ENCODE measurements at regions not wholly inside any gene's neighbourhood (a gene's known extent, or its start where the extent isn't known, plus 50 kb on each side); places are given as distances from the start of the nearest gene placed in this dataset.

DNA sequence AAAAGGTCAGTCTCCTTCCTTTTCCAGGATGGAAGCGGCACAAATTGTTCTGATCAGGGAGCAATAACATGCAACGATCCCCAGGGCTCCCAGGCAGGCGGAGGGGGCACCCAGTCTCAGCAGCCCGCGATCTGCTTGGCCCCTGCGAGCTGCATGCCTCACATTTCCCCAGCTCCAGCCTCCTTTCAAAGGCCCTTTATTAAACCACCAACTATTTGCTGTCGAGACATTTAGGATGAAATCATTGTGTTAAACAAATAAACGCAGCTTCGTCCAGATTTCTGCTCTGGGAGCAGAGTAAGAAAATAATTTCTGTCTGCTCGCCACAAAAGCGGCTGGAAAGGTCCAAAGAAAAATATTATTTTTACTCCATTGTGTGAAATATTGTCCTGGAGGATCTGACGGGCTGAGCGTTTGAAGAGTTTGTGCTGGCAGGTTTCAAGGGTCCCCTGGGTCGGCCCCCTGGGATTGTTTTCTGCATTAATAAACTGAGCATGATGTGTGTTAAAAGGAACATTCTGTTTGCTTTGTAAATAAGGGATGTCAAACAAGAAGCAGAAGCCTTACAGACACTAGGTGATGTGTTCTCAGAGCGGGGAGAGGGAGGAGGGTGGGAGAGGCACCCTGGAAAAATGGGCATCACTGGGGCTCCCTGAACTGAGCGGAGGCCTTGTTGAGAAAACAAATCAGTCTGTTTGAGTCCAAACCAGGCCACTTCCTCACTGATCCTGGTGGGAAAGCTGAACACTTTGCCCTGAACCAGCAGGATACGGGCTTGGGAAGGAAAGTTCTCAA, 110.1 kb downstream of the FOXD1 start:
- DNase-seq = peak; percentile 77

DNA sequence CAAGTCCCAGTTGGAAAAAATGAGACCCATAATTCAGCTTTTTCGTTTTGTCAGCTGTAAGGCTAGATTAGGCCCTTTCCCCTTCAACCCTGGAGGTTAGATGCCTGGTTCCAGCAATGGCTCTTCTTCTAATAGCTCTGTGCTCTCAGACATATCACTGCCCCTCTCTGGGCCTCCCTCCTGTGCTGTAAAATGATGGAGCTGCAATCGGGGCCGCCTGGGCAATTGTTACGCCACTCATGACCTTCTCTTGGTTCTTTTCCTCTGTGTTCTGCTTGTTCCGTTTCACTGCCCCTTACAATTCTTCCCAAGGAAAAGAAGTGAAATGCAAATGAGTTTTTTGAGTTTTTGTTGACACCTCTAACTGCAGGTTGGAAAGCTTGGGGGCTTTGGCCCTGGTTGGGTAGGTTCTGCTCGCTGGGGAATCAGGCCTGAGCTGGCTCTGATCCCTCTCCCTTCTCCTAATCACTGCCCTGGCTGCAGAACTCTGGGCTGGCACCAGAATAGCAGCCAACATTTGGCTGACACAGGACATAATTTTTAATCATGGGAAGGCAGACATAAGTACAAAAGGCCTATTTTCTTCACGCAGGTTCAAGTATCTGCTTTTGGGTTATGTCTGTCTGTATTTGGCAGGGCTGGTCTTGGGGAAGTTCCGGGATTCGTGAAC, 110.9 kb downstream of the FOXD1 start:
- DNase-seq = no peak

DNA sequence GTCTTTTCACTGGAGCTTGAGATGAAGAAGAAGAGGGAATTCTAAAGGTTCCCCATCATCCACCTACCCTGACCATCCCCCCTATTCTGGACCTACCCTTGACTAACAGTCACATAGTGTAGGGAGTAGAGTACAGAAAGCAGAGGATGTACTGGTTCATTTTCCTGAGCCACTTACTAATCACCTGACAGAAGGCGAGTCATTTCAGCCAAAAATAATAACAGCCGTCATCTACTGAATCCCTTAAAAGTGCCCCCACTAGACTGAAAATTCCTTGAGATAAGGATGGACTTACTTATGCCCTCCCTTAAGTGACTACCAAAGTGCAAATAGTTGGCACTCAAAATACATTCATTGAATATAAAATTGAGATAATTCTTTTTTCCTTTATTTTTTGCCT, 112.2 kb downstream of the FOXD1 start:
- DNase-seq = peak; percentile 33

DNA sequence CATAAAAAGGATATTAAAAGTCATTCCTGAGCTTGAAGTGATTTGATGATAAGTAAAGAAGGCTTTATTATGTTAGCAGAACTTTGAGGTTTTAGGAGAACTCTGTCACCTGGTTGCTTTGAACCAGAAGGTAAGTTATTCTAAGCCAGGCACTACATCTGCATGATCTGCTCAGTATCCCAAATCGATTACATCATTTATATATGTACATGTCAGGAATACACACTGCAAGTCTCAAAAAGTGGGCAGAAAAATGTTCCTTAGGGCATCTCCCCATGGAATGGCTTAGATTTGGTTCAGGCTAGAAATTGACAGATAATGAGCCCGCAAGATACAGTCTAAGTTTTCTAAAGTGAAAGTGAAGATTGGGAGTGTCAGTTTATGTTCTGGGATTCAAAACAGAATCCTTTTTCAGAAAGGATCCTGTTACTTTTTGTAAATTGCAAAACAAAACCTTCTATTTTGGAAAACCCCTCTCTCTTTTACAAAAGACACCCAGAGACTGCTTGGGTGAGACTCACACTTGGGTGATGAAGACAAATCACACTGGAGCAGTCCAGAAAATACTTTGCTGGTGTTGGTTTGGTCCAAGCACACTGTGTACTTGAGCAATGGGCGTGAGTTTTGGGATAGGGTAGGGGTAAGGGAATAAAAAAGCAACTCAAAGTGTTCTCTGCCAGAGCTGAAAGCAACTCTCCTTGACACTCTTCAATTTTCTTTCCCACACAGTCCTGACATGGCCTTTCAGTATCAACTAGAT, 114.5 kb downstream of the FOXD1 start:
- DNase-seq = no peak

DNA sequence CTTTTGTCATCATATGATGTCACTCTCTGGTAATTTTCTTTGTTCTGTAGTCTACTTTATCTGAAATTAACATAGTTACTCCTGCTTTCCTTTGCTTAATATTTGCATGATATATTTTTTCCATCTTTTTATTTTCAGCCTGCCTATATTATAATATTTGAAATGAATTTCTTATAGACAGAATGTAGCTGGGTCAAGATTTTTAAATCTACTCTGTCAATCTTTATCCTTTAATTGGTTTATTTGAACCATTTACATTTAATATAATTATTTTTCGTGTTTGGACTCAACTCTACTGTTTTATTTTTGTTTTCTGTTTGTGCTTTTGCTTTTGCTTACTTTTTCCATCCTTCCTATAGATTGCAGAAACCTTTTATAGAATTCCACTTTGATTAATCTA, 118.0 kb downstream of the FOXD1 start:
- no peak for DNase-seq

DNA sequence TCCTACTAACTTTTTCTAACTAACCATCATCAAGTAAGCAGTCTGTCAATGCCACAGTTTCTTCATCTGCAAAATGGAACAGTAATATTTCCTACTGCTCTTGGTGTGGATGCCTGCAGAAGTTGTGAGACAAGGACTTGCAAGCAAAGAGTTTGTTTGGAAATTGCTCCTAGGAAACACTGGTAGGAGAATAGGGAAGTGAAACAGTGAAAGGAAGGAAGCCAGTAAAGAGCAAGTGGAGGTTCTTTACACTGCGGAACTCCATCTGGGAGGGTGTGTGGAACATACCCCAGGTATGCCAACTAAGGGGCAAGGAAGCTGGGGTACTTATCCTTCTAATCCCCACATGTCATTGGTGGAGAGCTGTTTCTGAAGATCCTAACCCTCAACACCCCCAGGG, 119.9 kb downstream of the FOXD1 start:
- no peak for DNase-seq

DNA sequence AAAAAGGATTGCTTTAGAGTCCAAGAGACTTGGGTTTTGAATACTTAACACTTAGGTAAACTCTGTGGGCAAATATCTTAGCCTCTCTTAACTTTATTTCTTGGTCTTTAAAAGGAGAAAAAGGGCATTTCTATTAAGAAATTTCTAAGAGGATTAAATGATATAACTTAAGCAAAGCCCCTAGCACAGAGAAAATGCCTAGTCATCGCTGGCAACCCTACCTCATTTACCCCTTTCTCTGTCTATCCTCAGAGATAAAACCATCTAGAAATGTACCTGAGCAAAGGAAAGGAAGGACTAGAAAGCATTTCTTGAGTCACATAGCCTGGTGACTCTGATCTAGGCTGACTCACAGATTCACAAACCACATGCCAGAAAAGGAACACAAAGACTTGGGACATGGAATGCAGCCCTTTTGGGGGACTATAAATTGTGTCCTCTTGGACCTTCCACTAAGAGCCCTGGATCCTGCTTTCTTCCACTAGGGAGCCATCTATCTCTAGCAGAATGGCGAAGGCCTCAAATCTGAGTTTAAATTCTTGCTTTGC, 120.6 kb downstream of the FOXD1 start:
- DNase-seq = peak; percentile 75

DNA sequence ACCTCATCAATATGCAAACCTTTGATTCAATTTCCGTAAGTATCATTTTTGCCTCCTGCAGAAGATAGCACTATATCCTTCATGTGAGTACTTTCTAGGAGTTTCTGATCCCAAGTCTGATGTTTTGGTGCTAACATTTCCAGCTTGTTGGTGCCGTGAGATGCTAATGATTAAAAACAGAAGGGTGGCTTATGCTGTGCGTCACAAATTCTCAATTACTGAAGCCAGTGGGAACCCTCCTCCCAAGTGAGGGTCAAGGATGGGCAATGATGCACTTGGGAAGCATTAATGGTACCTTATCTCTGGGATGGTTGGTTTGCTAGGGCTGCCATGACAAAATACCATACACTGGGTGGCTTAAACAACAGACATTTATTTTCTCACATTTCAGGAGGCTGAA, 123.0 kb downstream of the FOXD1 start:
- peak; percentile 31 for DNase-seq

DNA sequence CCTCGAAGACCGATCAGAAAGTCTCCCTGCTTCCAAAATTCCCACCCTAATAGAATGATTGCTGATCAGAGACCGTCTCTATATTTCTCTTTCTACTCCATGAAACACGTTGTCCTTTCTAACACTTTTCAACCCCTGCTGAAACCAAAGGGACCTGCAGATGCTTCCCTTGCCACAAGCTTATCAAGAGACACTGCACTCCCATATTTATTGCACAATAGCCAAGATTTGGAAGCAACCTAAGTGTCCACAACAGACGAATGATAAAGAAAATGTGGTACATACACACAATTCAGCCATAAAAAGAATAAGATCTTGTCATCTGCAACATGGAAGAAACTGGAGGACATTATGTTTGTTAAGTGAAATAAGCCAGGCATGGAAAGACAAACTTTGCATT, 125.1 kb downstream of the FOXD1 start:
- DNase-seq = no peak

DNA sequence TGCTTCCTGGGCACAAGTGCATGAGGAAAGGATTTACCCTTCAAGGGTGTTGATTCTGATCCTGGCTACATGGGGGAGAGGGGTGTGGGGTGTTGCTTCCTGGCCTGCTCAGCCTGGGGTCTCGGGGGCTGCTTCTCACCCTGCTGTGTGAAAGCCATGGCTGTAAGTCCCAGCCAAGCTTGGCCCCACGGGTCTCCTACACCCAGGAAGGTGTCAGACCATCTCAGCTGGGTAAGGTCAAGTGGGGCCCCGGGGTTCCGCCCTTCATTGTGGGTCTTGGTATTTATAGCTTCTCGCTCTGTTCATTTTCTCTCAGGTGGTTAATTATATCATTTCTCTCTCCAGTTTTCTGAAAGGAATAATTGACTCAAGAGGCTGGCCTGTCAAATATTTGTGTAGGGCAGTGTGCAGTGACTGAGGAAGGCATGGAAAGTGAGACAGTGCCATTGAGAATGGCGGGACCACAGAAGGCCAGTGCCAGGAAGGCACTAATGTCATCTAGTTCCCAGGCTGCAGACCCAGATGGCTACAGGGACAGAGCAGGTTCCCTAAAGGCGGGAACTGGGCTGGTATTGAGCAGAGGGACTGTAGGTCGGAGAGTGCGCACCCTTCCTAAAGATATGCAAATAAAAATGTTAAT, 126.0 kb downstream of the FOXD1 start:
- DNase-seq = no peak

DNA sequence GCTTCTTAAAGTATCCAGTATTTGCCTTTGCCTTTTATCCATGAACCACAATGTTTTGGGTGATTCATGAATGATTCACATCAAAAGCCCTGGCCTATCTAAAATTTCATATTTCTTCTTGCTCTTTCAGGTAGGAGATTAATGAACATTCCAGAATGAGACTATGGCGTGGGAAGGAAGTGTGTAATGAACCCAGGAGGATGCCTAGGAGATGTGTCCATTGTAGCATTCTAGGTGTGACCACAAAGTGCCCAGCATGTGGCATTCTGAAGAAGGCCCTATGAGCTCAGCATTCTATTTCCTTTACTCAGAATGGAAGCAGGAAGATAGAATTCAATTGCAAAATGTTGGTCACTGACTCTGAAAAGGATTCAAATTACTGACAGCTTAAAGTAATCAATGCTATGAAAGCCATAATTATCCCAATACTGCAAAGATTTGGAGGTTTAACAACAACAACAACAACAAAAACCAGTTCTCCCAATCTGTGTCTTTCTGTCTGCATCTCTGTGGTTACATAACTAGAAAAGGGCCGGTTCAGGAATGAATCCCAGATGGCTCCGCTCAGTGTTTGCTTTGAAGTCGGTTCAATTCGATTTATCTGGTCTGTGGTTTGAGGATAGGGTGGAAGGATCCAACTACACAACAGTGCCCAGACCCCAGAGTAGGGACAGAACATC, 126.7 kb downstream of the FOXD1 start:
- peak; percentile 98 for DNase-seq

DNA sequence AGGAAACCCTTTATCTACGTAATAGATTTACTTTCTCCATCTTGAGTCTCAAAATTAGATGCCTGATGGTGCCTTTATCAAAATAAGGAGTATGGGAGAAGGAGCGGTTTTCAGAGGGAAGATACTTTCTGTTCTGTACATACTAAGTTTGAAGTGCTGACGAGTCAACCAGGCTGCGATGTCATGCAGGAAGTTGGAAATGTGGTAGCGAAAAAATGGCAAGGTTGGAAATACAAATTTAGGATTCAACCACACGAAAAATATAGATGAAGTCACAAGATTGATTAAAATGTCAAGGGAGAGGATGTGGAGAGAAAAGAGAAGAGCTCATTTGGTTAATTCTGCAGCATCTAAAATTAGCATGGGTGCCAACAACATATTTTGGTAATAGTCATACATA, 129.5 kb downstream of the FOXD1 start:
- peak; percentile 39 for DNase-seq

DNA sequence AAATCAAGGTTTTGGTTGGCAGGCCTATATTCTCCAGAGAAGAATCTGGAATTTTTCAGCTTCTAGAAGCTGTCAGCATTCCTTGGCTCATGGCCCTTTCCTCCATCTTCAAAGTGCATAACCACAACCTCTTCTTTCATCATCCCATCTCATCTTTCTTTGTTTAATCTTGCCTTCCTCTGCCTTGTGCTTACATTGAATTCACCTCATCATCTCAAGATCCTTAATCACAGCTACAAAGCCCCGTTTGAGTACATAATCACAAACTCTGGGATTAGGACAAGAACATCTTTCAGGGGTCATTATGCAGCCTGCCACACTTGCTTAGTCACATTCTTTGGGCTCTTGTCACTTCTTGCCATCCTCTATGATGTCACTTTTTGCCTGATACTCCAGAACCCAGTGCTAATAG, 130.3 kb downstream of the FOXD1 start:
- peak; percentile 73 for DNase-seq

DNA sequence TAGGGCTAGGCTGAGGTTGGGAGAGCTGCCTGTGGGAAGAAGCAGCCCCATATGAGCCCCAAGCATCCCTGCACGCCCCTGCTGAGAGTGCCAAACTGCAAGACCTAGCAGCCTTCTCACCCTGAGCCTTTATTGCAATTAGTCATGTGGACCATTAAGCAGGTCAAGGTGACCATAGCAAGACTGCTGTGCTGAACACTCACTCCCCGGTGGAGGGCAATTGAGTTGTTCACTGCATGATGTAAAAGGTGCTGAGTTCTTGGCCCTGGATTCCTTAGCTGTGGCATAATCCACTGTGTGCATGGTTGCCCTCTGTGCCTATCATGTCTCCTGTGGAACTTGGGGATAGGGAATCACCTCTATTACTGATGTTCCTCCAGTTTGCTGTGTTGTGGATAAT, 131.1 kb downstream of the FOXD1 start:
- no peak for DNase-seq

DNA sequence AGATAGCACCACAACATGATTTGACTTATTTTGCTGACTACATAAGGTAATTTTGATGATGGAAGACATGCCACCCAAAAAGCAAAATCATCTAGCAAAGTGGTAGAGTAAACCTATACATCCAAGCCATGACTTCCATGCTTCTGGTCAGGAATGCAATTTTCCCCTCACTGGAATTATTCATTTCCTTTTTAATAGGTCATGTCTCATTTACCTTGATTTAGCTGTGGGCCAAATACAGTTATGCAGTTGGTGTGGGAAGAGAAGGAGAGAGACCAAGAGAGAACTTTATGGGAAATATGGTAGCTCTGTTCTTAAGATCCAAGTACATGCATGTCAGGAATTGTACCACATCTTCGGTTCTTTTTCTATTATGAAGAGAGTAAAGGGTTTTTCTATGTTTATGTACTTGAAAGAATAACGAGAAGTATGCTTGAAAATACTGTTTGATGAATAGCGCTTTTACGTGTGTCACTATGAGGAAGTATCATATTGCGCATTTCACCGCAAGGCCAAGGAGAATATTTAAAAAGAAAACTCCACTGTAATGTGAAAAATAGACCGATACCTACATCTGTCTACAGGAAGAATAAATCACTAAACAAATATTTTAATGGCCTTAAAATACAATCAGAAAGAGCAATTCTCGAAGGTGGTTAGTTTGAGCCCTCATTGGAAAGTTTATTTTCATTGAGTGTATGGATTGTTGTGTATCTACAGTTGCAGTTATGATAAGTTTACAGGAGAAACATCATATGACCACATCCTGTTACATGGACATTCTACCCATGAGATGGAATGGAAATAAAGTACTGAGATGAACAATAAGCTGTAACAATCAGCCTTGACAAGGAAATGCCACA, 134.0 kb downstream of the FOXD1 start:
- DNase-seq = peak; percentile 14

DNA sequence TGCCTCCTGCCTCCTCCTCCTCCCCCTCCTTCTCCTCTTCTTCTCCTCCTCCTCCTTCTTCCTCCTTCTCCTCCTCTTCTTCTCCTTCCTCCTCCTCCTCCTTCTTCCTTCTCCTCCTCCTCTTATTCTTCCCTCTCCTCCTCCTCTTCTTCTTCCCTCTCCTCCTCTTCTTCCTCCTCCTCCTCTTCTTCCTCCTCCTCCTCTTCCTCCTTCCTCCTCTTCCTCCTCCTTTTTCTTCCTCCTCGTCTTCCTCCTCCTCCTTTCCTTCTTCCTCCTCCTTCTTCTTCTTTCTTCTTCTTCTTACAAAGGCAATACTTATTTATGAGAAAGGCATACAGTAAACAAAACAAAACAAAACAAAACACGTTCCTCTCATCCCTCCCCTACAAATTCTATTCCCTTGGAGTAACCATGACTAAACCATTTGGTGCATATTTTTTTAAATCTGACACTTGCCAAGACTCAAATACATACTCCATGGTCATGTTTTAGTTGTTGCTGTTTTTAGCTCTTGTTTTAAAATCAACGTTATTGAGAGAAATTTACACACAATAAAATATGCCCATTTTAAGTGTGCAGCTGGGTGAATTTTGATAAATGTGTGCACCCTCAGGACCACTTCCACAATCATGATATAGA, 135.6 kb downstream of the FOXD1 start:
- DNase-seq = peak; percentile 39

DNA sequence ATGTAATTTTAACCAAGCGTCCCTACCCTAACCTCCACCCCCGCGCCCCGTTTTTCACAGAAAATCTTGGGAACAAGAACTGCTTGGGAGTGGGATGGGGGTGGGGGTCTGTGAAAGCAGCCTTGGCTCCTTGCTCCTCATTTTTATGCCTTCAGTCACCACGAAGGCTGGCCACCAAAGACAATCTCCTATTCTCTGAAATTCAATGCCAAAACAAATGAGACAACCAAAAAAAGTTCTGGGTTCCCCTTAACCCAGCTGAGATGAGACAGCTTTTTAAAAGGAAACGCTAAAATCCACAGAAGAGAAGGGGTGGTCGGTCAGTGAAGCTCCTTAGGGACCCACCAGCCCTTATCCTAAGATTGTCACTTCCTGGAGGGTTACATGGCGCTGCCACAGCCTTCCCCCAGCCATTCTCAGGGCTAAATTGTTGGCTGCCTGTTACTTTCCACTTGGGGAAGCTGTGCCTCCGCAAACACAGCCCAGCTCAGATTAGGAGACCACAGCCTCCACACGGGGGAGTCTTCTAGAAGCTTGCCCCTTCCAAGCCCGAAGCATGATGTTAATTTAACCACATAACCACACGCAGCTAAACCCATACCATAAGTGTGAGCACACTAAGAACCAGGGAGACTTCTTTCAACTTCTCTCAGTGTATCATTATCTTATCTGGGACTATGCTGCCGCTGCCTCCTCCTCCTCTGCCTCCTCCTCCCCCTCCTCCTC, 136.3 kb downstream of the FOXD1 start:
- peak; percentile 99 for DNase-seq

DNA sequence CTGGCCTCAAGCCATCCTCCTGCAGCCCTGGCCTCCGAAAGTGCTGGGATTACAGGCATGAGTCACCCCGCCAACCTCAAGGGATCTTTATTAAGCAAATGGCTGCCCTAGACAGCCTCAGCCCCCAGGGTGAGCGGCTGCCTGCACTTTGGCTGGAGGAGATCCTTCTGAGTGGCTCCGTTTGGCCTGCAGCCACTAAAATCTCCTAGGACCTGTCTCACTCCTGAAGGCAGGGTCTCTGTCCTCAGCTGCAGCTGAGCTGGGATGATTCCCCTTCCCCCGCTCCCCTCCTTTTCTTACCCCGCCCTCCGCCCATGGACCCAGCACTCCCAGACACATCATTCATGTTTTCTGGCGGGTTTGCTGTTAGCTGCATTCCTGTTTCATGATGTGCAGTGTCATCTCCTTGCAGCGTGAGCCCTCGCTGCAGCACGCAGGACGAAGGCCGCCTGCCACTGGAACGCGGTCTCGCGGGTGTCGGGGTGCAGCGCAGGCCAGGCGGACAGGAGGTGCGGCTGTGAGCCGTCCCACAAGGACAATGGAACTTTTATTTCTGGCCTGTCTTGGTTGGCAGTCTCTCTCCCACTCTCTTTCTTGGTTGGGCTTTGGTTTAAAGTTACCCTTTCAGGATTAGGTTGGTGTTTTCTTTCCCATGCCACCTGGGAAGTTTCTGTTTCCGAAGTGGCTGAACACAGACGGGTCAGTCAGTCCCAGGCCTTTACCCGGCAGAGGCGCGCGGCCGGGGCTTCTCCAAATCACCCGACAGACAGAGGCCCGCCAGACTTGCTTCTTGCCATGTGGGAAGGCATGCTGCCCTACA, 137.1 kb downstream of the FOXD1 start:
- peak; percentile 96 for DNase-seq

DNA sequence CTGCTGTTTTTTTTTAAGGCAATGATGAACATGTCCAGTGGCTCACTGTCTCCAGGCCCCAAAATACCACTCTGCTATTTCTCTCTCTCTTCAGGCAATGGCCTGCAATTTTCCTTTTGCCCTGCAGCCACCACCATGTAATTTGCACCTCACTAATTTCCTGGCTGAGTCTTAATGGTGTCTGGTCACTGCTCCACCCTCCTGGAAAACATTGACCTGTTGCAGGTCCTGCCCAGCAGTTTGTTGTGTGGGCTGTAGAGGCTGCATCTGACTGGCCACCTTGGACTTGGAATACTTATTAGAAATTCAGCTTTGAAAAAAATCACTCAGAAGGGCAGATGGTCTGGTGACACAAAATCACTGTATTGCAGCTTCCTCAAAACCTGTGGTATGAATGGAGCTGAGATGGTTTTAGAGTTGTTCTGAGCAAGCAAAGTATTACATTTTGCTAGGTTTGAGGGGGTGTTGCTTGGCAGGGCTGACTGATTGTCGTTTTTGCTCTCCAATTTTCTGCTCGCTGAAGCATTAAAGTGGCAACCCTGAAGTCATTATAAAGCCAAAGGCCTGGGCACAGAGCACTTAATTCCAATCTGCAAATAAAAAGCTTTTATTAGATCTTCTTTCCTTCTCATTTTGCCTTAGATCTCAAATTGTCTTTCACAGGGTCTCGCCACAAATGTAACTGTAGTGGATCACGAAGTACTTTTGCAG, 134.8 kb downstream of the TMEM174 start:
- DNase-seq = no peak
